Erythroblast (primary cell): ENCODE measurements at regions not wholly inside any gene's neighbourhood (a gene's known extent, or its start where the extent isn't known, plus 50 kb on each side); places are given as distances from the start of the nearest gene placed in this dataset.

Source experiments
- GATA1 ChIP-seq: IDR thresholded peaks from 2 replicates; pipeline ENCODE4 v1.6.1; 2011; ENCODE audit warnings: low read depth, mild to moderate bottlenecking, control low read depth, low read length, moderate library complexity
- POLR2A ChIP-seq: IDR thresholded peaks from 2 replicates; pipeline ENCODE4 v1.6.1; 2011; ENCODE audit warnings: mild to moderate bottlenecking, low read length

DNA sequence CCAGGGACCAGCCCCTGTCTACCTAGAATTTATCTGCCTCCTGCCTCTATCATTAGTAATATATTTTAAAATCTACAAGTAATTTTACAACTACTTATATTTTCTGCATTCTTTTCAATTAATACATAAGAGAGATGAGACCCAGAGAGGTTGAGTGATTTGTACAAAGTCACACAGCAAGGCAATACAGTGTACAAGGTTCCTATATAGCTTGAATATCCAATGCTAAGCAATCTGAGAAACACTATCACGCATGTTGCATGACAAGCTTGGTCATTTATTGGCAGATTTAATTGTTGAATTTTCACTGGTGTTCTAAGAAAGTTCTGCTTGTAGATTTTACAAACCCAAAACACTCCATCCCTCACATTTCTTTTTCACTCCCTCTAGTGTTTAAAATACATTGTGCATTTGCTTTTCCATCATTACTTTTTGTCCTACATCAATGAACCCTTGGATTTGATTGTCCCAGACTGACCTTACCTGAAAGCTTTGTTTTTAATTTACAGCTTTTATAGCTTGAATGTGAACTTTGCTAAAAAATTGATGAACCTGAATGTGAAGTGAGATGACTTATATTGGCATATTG is 520.9 kb upstream of the CITED2 start:
- TF ChIP-seq POLR2A (no peak), GATA1 (no peak)
